Activated CD8-positive, alpha-beta memory T cell treated with anti-CD3 and anti-CD28 coated beads for 4 hours (primary cell): ENCODE measurements at regions not wholly inside any gene's neighbourhood (a gene's known extent, or its start where the extent isn't known, plus 50 kb on each side); places are given as distances from the start of the nearest gene placed in this dataset.
"Not testable (repeated sequence)": the region's sequence is repeated elsewhere in the genome, so short reads cannot be mapped to it uniquely, and the experiment has no call there.

Source experiments
- DNase-seq, 2 donors: peaks; one replicate each; pipeline ENCODE4 v3.0.0-alpha.2; 2020; ENCODE audit warnings: low read depth in 2 of 2

DNA sequence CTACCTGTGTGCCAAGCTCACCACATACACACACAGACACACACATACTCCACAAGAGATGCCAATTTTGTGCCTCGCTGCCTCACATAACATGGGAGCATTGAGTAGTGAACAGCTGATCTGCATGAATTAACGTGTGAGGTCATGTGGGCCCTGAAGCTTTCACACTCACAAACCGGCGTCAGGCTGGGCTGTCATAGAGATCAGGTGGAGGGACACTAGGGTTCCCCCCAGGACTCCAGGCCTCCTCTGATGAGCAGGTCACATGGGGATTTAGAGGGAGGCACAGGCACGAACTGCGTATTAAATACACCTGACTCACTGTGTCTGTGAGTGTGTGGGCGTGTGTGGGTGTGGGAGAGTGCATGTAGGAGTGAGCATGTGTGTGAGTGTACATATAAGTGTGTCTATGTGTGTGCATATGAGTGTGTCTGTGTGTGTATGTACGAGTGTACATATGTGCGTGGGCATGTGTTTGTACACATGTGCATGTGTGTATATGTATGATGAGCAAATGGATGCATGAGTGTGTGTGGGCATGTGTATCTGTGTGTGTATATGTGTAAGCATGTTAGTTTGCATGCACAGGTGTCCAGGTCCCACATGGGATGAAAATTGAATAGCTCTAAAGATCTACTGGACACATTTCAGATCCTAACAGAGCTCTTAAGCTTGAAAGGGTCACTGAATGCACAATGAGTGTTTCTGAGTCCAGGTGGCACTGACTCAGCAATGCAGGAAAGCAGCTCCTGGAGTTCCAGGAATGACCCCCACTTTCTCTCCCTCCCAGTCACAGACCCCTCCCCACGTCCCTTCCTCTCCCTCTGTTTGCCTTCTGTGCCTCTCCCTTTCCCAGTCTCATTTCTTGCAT, 336.6 kb downstream of the PREX1 start:
- no peak for DNase-seq

DNA sequence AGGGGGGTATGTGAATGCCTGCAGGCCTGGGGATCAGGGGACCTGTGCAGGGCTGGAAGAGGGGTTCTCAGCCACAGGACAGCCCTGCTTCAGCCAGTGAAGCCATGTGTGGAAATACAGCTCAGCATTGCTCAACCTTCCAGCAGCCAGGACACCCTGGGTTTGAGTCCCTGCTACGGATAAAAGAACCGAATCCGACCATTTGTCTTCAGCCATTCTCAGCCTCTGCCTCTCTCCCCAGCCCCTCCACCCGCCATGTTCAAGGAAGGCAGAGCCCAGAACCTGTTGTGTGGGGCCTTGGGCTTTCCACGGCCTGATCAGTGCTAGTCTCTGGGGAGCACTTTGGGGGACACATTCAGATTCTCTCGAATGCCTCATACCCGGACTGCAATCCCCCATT, 337.5 kb downstream of the PREX1 start:
- DNase-seq, result not testable (repeated sequence)

DNA sequence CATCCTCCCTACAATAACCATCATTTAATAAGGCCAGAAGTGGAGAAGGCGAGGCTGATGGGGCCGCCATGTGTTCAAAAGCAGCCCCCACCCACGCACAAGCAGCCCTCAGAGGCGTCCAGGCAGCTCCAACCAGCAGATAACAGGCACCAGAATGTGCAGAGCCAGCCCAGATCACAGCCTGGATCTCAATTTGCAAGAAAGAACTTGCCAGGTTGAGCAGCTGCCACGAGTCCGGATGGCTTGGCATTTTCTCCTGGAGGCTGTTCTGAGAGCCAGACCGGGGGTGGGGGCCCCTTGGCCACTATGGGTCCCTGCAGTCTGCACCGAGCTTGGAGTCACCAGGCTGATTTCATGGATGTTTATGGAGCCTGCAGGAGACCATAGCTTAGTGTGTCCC, 338.1 kb downstream of the PREX1 start:
- DNase-seq, result no peak

DNA sequence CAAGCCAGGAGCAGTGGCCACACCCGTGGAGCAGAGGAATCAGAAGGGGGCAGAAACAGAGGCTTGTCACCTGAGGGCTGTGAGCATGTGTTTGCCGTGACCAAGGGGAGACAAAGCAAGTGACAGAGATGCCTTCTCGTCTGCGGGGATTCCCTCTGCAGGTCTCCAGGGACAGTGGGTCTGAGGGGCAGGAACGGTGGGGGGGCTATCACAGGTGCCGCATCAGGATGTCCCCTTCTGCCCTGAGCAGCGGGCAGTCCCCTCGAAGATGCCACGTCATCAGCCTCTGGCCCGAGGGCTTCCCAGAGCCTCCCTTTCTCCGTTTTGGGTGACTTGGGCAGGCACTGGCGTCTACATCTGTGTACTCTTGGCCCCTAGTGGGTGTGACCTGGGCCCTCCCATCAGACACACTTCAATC, 338.7 kb downstream of the PREX1 start:
- no peak for DNase-seq

DNA sequence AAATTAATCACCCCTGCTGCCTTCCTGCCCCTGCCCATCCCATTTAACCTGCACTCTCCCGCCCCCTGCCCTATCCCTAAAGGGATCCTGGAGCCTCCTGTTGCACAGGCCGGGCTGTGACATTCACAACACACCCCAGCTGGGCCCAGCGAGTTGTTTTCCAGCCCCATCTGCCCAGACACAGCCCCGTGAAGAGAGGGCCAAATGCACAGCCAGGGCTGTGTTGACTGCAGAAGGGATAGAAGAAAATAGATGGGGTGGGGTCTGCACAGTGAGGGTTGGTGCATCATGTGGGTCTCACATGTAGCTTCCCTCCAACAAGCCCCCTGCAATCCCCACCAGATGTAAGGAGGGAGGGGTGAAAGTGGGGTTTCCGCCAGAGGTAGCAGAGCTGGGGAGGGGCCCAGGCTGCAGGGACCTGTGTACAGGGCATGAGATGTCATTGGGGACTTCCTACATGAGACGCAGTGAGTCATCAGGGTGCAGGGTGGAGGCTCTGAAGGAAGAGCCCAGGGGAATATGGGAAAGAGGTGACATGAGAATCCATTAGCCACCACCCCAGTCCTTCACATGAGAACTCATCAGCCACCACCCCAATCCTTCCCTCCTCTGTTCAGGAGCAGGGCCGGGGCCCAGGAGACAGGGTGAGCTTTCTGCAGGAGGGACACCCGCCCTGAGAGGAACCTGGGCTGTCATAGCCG, 339.3 kb downstream of the PREX1 start:
- DNase-seq, result not testable (repeated sequence)

DNA sequence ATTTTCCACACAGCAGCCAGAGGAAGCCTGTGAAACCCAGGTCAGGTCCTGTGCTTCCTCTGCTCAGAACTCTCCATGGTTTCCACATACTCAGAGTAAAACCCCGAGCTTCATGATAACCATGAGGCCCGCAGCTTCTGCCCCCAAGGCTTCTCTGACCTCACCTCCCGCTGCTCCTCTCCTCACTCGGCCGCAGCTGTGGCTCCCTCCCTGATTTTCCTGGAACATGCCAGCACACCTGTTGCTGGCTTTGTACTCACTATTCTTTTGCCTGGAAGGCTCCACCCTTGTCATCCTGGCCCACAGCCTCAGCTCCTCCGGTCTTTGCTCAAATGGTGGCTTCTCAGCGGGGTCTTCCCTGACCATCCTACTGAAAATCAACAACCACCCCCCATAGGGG, 341.7 kb downstream of the PREX1 start:
- DNase-seq, result no peak

DNA sequence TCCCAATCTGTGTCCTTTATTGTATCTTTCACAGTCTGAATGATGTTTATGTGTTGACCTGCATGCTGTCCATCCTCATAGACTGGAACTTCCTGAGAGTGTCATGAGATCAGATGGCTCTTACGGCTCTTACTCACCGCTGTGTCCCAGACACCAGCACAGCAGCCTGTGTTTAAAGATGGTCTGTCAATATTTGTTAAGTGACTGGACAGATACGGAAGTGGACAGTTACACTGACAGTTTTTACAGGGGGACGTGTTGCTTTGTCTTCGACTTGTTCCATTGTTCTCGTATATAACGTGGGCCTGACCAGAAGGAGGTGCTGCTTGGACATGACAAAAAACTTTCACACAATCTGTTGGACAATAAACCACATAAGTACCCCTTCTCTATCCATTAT, 342.6 kb downstream of the PREX1 start:
- not testable (repeated sequence) for DNase-seq

DNA sequence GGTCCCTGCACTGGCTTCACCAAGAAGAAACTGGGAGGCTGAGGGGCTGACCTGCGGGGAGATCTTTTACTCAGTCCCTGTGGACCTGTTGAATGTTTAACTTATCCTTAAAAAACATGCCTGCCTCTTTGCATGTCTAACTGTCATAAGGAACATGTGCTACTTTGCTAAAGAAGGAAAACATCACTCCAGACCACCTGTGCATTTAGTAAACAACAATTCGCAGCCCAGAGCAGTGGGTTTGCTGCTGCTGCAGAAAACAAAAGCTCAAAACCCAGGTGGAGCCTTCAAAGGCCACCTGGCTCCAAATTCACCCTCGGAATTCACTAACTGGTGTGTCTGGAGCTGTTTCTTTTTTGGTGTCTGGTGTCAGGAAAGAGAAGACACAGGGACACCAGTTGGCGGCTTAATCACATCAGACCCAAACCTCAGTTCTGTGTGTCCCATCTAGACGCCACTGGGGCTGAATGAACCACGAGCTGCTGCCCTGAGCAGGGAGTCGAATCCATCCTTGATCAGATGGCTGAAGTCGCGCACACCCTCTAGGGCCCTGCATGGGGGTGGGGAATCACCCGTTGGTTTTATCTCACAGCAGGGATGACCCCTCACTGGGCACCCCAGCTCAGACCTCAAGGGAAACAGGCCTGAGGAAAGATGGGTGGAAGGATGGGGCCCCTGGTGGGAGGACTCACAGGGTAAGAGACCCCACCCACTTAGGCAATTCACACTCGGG, 344.3 kb downstream of the PREX1 start:
- DNase-seq, result no peak

DNA sequence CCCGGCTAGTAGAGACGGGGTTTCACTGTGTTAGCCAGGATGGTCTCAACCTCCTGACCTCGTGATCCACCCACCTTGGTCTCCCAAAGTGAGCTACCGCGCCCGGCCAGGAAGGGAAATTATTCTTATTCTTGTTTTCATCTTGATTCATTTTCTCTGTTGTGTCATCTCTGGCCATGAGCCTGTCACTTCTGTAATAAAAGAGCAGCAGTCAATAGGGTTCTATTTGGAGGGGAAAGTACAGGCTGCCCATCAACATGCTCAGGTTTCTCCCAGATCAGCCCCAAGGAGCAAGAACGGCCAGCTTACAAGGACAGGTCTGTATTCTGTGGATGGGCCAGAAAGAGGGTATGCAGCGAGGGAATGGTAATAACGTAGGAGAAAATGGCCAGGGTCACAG, 345.0 kb downstream of the PREX1 start:
- no peak for DNase-seq

DNA sequence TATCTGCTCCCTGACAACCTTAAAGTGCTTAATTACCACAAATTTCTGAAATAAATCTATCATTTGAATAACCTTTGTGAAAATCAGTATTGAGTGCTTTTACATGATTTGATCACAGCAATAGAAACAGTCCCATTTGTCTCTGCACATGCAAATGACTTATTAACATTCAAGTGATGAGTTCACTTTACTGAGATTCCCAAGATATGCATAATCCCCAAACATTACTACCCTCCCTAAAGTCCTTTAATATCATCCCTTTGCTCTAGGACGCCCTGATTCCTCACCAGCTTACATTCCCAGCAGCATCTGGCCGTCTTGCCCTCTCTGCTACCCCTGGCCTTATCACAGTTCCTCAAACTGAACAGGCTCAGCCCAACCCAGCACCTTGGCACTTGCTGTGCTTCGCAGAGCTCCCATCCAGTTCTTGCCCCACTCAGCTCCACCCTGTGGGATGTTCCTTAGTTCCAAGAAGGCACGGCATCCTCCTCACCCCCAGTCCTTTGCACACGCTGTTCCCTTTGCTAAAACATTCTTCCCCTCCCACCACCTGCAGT, 347.5 kb downstream of the PREX1 start:
- no peak for DNase-seq

DNA sequence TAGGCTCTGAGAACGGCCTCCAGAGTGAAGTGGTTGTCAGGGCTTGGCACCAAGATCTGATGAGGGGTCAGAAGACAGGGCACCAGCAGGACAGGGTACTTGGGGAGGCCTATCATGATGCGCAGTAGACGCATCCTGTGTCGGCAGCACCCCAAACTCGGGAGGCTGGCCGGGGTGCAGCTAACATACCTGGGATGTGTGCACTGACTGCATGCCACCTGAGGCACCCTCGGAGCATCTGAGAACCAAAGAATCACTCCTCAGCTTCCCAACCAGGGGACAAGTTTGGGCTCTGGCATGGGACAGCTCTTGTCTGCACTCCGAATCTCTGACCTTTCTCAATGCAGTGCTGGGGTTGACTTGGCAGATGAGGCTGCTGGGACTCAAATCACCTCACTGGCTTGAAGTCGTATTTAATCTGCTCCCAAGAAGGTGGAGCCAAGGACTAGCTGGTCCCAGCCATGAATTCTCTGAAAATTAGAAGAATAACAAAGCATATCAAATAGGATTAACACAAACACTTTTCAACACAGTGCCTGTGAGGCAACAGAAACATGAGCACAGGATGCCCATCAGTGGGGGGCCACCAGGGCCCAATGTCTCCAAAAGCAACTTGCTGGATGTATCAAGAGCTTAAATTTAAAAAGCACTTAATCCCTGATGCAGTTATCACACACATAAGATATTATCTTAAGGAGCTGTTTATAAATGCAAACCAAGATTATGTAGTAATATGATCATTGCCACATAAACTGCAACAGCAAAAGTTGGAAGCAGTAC, 348.8 kb downstream of the PREX1 start:
- no peak for DNase-seq

DNA sequence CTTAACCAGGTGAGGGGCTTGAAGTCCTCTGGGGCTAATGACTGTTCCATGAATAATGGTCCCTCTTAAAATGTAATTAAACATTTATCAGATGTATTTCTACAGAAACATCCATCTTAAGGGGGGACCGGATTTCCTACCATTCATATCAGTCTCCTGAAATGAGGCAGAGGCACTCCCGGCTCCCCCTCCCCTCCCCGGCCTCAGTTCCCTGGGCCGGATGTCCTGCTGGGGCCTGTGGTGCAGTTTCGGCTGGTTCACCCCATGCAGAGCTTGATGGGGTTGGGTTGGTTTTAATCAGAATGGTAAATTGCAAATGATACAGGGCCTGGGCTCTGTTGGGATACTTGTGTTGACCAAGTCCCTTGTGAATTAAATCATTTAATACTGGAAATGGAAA, 349.4 kb downstream of the PREX1 start:
- no peak for DNase-seq

DNA sequence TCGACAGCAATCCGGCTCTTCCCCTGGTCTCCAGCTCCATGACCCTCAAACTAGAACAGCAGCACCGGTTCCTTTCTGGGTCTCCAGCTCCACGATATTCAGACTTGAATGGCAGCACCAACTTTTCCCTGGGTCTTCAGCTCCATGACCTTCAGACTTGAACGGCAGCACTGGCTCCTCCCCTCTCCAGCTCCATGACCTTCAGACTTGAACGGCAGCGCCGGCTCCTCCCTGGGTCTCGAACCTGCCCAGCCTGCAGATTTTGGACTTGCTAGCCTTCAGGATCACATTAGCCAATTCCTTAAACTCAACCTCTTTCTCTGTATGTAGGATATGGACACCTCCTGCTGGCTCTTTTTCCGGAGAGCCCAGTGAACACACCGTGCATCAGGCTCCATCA, 350.9 kb downstream of the PREX1 start:
- DNase-seq, result no peak

DNA sequence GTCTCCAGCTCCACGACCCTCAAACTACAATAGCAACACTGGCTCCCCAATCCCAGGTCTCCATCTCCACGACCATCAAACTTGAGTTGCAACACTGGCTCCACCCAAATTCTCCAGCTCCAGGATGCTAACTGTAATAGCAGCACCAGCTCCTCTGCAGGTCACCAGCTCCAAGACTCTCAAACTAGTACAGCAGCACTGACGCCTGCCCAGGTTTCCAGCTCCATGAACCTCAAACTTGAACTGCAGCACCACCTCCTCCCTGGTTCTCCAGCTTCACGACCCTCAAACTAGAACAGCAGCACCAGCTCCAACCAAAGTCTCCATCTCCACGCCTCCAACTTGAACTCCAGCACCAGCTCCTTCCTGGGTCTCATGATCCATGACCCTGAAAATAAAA, 353.8 kb downstream of the PREX1 start:
- no peak for DNase-seq

DNA sequence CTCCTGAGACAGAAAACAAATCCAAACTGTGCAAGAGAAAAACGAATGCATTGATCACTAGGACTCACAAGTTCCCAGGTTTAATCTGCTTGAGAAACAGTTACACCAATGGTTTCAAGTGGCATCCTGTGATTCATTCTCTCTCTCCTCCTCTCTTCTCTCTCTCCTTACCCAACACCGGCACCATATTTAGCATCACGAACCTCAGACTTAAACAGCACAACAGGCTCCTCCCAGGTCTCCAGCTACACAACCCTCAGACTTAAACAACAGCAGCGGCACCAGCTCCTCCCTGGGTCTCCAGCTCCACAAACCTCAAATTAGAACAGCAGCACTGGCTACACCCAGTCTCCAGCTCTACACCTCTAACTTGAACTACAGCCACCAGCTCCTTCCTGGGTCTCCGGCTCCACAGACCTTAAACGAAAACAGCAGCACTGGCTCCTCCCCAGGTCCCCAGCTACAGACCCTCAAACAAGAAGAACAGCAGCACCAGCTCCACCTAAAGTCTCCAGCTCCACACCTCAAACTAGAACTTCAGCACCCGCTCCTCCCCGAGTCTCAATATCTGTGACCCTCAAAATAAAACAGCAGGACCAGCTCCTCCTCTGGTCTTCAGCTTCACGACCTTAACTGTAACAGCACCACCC, 355.9 kb downstream of the PREX1 start:
- no peak for DNase-seq

DNA sequence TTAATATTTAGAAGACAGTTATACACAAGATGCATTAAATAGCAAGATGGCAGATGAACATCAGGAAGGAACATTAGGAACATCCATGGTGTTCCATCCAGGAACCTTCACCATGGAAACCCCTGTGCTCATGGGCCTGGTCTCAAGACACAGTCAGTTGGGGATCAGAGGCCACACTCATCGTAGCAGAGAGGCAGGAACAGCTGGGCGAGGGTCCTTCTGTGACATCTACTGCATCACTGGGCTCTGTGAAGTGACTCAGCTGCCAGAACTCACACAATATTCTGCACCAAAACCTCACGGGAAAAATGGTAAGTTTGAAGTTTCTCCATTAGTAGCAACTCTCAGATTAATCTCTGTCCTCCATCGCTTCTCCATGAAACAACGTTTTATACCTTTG, 356.6 kb downstream of the PREX1 start:
- no peak for DNase-seq

DNA sequence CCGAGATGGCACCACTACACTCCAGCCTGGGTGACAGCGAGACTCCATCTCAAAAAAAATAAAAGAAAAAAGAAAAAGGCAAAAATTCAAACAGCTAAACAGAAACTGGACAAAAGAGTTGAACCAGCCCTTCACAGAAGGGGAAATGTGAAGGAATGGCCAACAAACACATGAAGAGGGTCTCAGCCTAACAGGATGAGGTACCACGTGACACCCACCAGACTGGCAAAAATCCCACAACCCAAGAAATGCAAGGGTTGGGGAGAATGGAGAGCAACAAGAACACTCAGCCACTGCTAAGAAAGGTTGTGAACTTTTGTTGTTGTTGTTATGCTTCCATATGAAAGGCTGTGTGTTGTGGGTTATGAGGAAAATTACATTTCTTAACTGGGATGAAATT, 357.7 kb downstream of the PREX1 start:
- DNase-seq, result no peak

DNA sequence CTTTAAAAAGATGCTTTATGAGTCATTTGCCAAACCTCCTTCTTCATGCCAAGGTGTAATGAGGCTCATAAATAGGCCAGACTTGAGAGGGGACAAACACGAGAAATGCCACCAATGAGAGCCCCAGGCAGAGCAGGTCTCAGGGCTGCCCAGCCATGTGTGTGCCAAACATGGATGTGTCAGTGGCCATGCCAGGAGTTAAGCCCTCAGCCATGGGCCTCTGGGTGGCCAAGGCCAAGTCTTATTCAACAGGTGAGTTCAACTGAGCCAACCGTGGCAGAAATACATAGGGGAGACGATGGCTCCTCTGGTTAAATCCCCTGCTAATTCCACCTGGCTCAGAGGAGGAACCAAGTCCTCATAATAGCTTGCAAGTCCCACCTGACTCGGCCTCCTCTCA, 358.8 kb downstream of the PREX1 start:
- no peak for DNase-seq

DNA sequence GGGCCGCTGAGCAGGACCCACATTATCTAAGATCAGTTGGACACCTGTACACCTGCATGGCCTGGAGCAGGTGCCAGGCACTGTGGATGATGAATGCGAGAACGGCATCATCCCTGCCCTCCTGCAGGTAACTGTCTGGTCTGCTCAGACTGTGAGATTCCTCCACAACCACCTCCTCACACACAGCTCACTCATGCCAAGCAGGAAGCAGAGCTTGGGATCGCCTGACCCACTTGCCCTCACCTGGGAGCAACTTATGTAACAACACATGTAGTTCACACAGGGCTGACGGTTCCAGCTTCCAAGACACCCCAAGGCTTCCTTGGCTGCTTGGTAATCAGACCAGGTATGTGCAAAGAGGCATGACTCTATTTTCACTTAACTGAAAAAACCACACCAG, 359.2 kb downstream of the PREX1 start:
- DNase-seq, result no peak

DNA sequence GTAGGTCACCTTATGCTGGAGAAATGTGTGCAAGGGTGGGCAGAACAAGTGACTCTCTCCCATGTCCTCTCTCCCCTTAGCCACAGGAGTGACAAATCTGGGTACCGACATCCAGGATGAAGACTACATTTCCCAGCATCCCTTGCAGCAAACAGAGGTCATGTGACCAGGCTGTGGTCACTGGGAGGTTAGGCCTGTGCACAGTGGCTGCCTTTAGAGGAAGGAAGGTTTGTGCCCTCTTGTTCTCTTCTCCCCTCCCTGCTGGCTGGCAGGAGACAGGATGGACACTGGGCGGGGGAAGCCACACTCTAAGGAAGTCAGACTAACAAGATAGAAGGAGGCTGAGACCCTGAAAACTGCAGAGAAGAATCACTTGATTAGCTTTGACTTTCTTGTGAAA, 360.2 kb downstream of the PREX1 start:
- no peak for DNase-seq

DNA sequence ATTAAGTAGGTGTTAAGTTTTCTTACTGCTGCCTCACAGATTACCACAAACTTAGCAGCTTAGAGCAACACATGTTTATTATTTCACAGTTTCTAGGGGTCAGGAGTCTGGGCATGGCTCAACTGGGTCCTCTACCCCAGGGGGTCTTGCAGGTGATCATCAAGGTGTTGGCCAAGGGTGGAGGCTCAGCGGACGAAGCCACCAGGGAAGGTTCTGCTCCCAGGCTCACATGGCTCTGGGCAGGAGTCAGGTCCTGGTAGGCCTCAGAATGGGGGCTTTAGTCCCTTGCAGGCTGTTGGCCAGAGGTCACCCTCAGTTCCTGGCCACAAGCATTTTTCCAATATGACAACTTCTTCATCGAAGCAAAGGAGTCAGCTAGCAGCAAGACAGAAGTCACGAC, 362.5 kb downstream of the PREX1 start:
- DNase-seq, result no peak
